Upper lobe of right lung (tissue), 1 donor: ENCODE measurements at regions not wholly inside any gene's neighbourhood (a gene's known extent, or its start where the extent isn't known, plus 50 kb on each side); places are given as distances from the start of the nearest gene placed in this dataset.

Experiments
- ATAC-seq: fragments of 200-7000 bp; cut with Tn5 transposase; one replicate; pipeline ENCODE4 v1.9.1; 2020; ENCODE audit warnings: mild to moderate bottlenecking, moderate library complexity
- DNase-seq: peaks from one replicate; pipeline ENCODE4 v3.0.0-alpha.2; 2020
- H3K27ac ChIP-seq: fragments of 200-600 bp; one replicate; pipeline ENCODE4 v1.8.0; 2022
- H3K27me3 ChIP-seq: fragments of 200-600 bp; one replicate; pipeline ENCODE4 v1.8.0; 2022; ENCODE audit warnings: mild to moderate bottlenecking
- H3K36me3 ChIP-seq: fragments of 200-600 bp; one replicate; pipeline ENCODE4 v1.8.0; 2022
- H3K4me1 ChIP-seq: fragments of 200-600 bp; one replicate; pipeline ENCODE4 v1.8.0; 2022
- H3K4me3 ChIP-seq: fragments of 200-600 bp; one replicate; pipeline ENCODE4 v1.8.0; 2022; ENCODE audit warnings: mild to moderate bottlenecking
- H3K9me3 ChIP-seq: fragments of 200-600 bp; one replicate; pipeline ENCODE4 v1.8.0; 2022
- intact Hi-C: fragments of 100-400 bp; cut with DNase I; formaldehyde crosslinking; loops from one replicate; pipeline ENCODE4 v1.11.0; 2022
- TF ChIP-seq, protein P1 (sequence below): fragments of 200-600 bp; IDR thresholded peaks from one replicate; pipeline ENCODE4 v1.8.0; 2022; ENCODE audit warnings: antibody characterized with exemption
- donor health status: DM: no; HTN: yes; CAD: no; lungs with severe emphysema.

DNA sequence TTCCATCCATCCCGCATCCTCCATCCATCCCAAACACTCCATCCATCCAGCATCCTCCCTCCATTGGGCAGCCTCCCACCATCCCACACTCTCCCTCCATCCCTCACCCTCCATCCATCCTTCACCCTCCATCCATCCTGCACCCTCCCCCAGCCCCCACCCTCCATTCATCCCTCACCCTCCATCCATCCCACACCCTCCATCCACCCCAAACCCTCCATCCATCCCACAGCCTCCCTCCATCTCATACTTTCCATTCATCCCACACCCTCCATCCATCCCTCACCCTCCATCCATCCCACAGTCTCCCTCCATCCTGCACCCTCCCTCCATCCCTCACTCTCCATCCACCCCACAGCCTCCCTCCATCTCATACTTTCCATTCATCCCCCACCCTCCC lies 60.4 kb downstream of the FOXI2 start:
- DNase-seq (no peak), ATAC-seq (peak; percentile 93)
- Histone ChIP-seq H3K27ac (no peak overlapping the region), H3K27me3 (no peaks in the 10 kb centered on the region), H3K36me3 (no peaks in the 10 kb centered on the region), H3K4me1 (no peaks in the 10 kb centered on the region), H3K4me3 (no peak overlapping the region), H3K9me3 (no peaks in the 10 kb centered on the region)
- TF ChIP-seq, protein P1, sequence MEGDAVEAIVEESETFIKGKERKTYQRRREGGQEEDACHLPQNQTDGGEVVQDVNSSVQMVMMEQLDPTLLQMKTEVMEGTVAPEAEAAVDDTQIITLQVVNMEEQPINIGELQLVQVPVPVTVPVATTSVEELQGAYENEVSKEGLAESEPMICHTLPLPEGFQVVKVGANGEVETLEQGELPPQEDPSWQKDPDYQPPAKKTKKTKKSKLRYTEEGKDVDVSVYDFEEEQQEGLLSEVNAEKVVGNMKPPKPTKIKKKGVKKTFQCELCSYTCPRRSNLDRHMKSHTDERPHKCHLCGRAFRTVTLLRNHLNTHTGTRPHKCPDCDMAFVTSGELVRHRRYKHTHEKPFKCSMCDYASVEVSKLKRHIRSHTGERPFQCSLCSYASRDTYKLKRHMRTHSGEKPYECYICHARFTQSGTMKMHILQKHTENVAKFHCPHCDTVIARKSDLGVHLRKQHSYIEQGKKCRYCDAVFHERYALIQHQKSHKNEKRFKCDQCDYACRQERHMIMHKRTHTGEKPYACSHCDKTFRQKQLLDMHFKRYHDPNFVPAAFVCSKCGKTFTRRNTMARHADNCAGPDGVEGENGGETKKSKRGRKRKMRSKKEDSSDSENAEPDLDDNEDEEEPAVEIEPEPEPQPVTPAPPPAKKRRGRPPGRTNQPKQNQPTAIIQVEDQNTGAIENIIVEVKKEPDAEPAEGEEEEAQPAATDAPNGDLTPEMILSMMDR = no peak
- intact Hi-C loops = no loop called here

DNA sequence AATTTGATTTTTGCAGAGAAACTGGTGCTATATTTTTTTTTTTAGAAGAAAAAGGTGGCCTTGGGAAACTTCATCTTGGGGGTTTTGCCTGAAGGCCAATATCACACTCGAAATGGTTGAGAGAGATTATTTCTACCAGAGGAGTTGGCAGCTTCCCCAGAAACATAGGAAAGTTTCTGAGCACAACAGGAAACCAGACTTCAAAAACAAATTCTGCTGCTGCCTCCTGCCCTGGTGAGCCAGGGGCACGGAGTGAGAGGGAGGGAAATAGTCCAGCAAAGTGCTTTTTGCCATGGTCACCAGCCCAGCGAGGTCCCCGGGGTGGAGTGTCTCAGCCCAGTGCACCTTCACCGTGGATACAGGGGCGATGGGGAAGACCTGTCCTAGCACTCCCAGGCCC lies 61.1 kb downstream of the FOXI2 start:
- H3K36me3 ChIP-seq = no peaks in the 10 kb centered on the region
- no peak overlapping the region for H3K4me3 ChIP-seq
- intact Hi-C loops = no loop called here
- TF ChIP-seq, protein P1 = no peak
- no peak overlapping the region for H3K27ac ChIP-seq
- no peaks in the 10 kb centered on the region for H3K9me3 ChIP-seq
- DNase-seq (no peak), ATAC-seq (no peak)
- H3K27me3 ChIP-seq = no peaks in the 10 kb centered on the region
- H3K4me1 ChIP-seq = no peaks in the 10 kb centered on the region

DNA sequence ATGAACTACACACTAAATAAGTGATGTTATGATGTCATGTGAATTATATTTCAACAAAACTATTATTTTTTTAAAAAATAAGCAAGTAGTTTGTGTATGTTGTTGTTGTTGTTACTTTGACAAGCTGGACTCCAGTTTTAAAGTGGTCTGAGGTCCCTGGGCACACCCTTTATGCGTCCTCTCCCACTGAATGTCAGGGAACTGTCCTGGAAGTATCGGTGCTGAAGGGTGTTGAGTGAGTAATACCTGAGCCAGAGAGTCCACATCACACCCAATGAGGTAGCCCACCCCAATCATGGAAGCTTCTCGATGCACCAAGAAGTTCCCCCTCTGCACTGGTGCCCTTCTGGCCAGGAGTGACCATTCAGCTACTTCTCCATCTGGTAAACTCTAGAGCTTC lies 64.3 kb downstream of the FOXI2 start:
- Histone ChIP-seq H3K4me1 (no peaks in the 10 kb centered on the region), H3K9me3 (no peaks in the 10 kb centered on the region), H3K27me3 (no peaks in the 10 kb centered on the region), H3K4me3 (no peak overlapping the region), H3K27ac (no peak overlapping the region), H3K36me3 (no peaks in the 10 kb centered on the region)
- intact Hi-C loops = no loop called here
- ATAC-seq (no peak), DNase-seq (no peak)
- TF ChIP-seq, protein P1 = no peak

DNA sequence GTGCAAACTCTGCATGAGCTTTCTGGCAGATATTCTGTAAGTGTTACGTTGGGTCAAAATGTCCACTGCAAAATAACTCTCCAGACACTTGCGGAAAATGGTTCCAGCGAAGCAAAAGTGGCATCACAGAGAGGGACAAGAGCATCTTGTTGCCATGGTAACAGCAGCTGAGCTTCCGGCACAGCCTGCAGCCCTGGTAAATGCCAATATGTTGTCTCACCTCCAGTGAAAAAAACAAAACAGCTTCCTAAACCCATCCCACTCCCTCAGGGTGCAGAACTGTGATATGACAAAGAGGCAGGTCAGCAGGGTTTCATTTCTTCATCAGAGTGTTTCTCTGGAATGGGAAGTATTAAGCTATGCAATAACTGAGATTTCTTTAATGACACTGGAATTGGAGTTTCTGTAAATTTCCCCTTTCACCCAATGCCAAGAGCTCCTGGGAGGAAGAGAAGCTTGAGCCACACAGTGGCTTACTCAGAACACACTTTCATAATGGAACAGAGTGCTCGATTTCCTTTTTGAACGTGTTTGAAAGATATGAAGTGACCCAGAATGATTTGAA lies 65.6 kb downstream of the FOXI2 start:
- TF ChIP-seq, protein P1 = no peak
- ATAC-seq (peak; percentile 45), DNase-seq (no peak)
- Histone ChIP-seq H3K4me1 (no peaks in the 10 kb centered on the region), H3K4me3 (no peak overlapping the region), H3K9me3 (no peaks in the 10 kb centered on the region), H3K27me3 (no peaks in the 10 kb centered on the region), H3K27ac (no peak overlapping the region), H3K36me3 (no peaks in the 10 kb centered on the region)
- intact Hi-C loops = no loop called here

DNA sequence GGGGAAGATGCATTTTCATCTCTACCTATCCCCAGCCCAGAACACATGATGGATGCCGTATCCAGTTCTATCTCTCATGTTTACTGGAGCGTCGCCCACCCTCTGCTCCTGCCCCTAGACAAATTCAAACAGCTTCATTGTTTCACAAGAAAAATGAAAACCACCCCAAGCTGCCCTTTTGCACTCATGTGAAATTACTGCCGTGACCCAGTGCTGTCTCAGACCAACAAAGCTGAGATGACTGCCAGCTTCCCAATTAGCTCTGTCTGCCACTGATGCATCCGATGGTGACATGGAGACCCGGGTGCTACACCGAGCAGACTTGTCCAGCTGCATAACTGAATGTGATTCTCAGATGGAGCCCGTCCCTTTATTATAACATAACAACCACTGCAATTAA lies 67.7 kb downstream of the FOXI2 start:
- intact Hi-C loops = no loop called here
- H3K4me3 ChIP-seq = no peak overlapping the region
- H3K27ac ChIP-seq = no peak overlapping the region
- no peaks in the 10 kb centered on the region for H3K9me3 ChIP-seq
- DNase-seq = no peak
- H3K4me1 ChIP-seq = no peaks in the 10 kb centered on the region
- TF ChIP-seq, protein P1 = no peak
- no peak for ATAC-seq
- no peaks in the 10 kb centered on the region for H3K36me3 ChIP-seq
- H3K27me3 ChIP-seq = no peaks in the 10 kb centered on the region

DNA sequence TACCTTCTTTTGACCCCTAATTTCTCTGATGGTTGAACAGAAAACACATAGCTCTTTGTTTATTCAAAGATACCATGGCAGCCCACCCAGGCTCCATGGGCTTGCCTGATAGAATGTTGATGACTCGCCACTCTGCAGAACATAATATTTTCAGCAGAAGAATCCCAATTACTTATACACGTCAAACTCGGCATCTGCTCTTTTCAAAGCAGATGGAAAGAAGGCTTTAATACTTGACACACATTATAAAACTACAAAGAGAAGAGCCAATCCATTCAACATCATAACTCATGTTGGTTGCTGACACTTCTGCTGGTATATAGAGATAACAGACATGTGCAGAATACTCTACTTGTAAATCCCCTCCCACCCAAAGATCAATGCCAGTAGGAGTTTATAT lies 69.0 kb downstream of the FOXI2 start:
- intact Hi-C loops = no loop called here
- no peak for DNase-seq
- no peak overlapping the region for H3K4me3 ChIP-seq
- no peaks in the 10 kb centered on the region for H3K9me3 ChIP-seq
- H3K4me1 ChIP-seq = no peaks in the 10 kb centered on the region
- no peak overlapping the region for H3K27ac ChIP-seq
- ATAC-seq = no peak
- TF ChIP-seq, protein P1 = no peak
- H3K36me3 ChIP-seq = no peaks in the 10 kb centered on the region
- no peaks in the 10 kb centered on the region for H3K27me3 ChIP-seq
